Neuronal stem cell (in vitro differentiated cells): ENCODE measurements at regions not wholly inside any gene's neighbourhood (a gene's known extent, or its start where the extent isn't known, plus 50 kb on each side); places are given as distances from the start of the nearest gene placed in this dataset.

ENCODE experiments used
- DNase-seq: peaks from one replicate; pipeline ENCODE4 v3.0.0-alpha.2; 2013; ENCODE audit warnings: low spot score
- H2AFZ ChIP-seq: one replicate; pipeline ENCODE4 v1.6.1; 2013; ENCODE audit warnings: mild to moderate bottlenecking, low read length, inconsistent platforms
- H2AK5ac ChIP-seq: 2 replicates; pipeline ENCODE4 v1.6.1; 2013; ENCODE audit warnings: low read depth, mild to moderate bottlenecking, inconsistent platforms, low read length, moderate library complexity, mixed read lengths
- H2BK120ac ChIP-seq: 2 replicates; pipeline ENCODE4 v1.6.1; 2013; ENCODE audit warnings: low read depth, mild to moderate bottlenecking, inconsistent platforms, low read length, moderate library complexity, mixed read lengths
- H2BK12ac ChIP-seq: one replicate; pipeline ENCODE4 v1.6.1; 2013; ENCODE audit warnings: low read length, inconsistent platforms
- H2BK15ac ChIP-seq: 2 replicates; pipeline ENCODE4 v1.6.1; 2013; ENCODE audit warnings: mild to moderate bottlenecking, low read length, inconsistent platforms, mixed read lengths
- H2BK5ac ChIP-seq: one replicate; pipeline ENCODE4 v1.6.1; 2013; ENCODE audit warnings: inconsistent platforms, mild to moderate bottlenecking, low read length, moderate library complexity
- H3K14ac ChIP-seq: one replicate; pipeline ENCODE4 v1.6.1; 2013; ENCODE audit warnings: low read length, inconsistent platforms
- H3K18ac ChIP-seq: 2 replicates; pipeline ENCODE4 v1.6.1; 2013; ENCODE audit warnings: low read length, inconsistent platforms
- H3K23ac ChIP-seq: 2 replicates; pipeline ENCODE4 v1.6.1; 2013; ENCODE audit warnings: low read depth, mild to moderate bottlenecking, mixed read lengths, low read length, inconsistent platforms; ENCODE audit not compliant: poor library complexity
- H3K27ac ChIP-seq: replicated peaks from 3 replicates; pipeline ENCODE4 v1.5.1; 2013; ENCODE audit warnings: low read length, inconsistent platforms
- H3K27me3 ChIP-seq, 3 experiments: 2 replicates each; pipeline ENCODE4 v1.6.1; 2013; ENCODE audit warnings: low read length in 3 of 3, mild to moderate bottlenecking in 2 of 3, inconsistent platforms in 1 of 3, low read depth in 1 of 3, mixed read lengths in 1 of 3, moderate library complexity in 1 of 3; ENCODE audit not compliant: control insufficient read depth in 3 of 3, insufficient read depth in 3 of 3
- H3K36me3 ChIP-seq, 2 donors: replicated peaks in 1 of 2; 2 replicates each; pipeline ENCODE4 v1.6.1; 2013; ENCODE audit warnings: low read length in 2 of 2; ENCODE audit not compliant: control insufficient read depth in 2 of 2, insufficient read depth in 2 of 2
- H3K4ac ChIP-seq: 2 replicates; pipeline ENCODE4 v1.6.1; 2013; ENCODE audit warnings: inconsistent platforms, mild to moderate bottlenecking, low read length, moderate library complexity
- H3K4me1 ChIP-seq, 2 donors: 1 replicate in 1 of 2; 2 replicates in 1 of 2; pipeline ENCODE4 v1.6.1; 2013; ENCODE audit warnings: low read length in 2 of 2, low read depth in 1 of 2; ENCODE audit not compliant: control insufficient read depth in 2 of 2, insufficient read depth in 1 of 2
- H3K4me2 ChIP-seq: one replicate; pipeline ENCODE4 v1.6.1; 2013; ENCODE audit warnings: mild to moderate bottlenecking, low read length, inconsistent platforms; ENCODE audit not compliant: insufficient read depth, poor library complexity, severe bottlenecking
- H3K4me3 ChIP-seq, 2 donors: 2 replicates each; pipeline ENCODE4 v1.5.1; 2013; ENCODE audit warnings: low read length in 2 of 2, mild to moderate bottlenecking in 2 of 2, inconsistent platforms in 1 of 2, moderate library complexity in 1 of 2
- H3K79me1 ChIP-seq: one replicate; pipeline ENCODE4 v1.6.1; 2013; ENCODE audit warnings: low read depth, mild to moderate bottlenecking, inconsistent platforms, low read length, moderate library complexity
- H3K9ac ChIP-seq: one replicate; pipeline ENCODE4 v1.6.1; 2013; ENCODE audit warnings: mild to moderate bottlenecking, low read depth, low read length, inconsistent platforms; ENCODE audit not compliant: poor library complexity
- H3K9me3 ChIP-seq, 2 donors: replicated peaks in 1 of 2; 2 replicates each; pipeline versions ENCODE3 to v1.6.1; 2013; ENCODE audit warnings: low read length in 2 of 2, mild to moderate bottlenecking in 2 of 2, inconsistent platforms in 1 of 2, low read depth in 1 of 2, mixed read lengths in 1 of 2, moderate library complexity in 1 of 2; ENCODE audit not compliant: control insufficient read depth in 2 of 2, insufficient read depth in 1 of 2
- H4K8ac ChIP-seq: one replicate; pipeline ENCODE4 v1.6.1; 2013; ENCODE audit warnings: low read depth, mild to moderate bottlenecking, inconsistent platforms, low read length, moderate library complexity
- H4K91ac ChIP-seq: one replicate; pipeline ENCODE4 v1.6.1; 2013; ENCODE audit warnings: low read length, low read depth, mild to moderate bottlenecking, inconsistent platforms; ENCODE audit not compliant: poor library complexity
- WGBS, 2 donors: extraction: QIAGEN DNeasy Blood & Tissue Kit; methylation state at CpG; one replicate each; pipeline ENCODE4 v1.1.7; 2013; ENCODE audit warnings: missing lambda C conversion rate in 2 of 2, mixed read lengths in 1 of 2; ENCODE audit not compliant: insufficient read length in 2 of 2, insufficient replicate concordance in 1 of 2; ENCODE audit errors: extremely low coverage in 2 of 2; 5-methylcytosine and 5-hydroxymethylcytosine counted together

- no peak overlapping the region for H3K23ac ChIP-seq
- peak; percentile 27 for DNase-seq
- WGBS, 2 donors, result no CpG with 5 or more reads among the region's 4 CpGs
Observed at GRCh38 chr11:29328961-29329441, 687.8 kb downstream of the KCNA4 start.

DNA sequence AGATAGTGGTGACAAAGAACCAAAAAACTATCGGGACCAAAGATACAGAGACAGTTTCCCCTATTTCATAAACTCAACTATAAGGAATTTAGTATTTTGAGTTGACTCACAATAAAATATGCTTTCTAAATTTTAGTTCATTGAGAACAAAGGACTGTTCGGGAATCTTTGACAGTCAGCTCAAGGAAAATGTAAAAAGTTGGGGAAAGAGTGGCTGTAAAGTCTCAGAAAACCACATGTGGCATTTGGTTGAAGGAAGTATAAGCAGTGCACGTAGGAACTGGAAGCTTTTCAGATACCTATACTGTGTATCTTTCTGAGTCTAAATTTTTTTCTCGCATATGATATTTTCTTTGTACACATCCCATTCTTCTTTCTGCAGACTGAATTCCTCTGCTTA is 688.9 kb downstream of the KCNA4 start:
- Histone ChIP-seq H2BK12ac (no peak overlapping the region), H3K9ac (no peak overlapping the region), H2AFZ (no peak overlapping the region), H3K23ac (no peak overlapping the region), H2BK5ac (no peak overlapping the region), H4K91ac (no peak overlapping the region), H3K27me3 (no peaks in the 10 kb centered on the region), H3K14ac (no peak overlapping the region), H3K18ac (no peak overlapping the region), H3K9me3 (no peaks in the 10 kb centered on the region), H2AK5ac (no peak overlapping the region), H4K8ac (no peak overlapping the region), H3K4me1 (no peaks in the 10 kb centered on the region), H3K4me2 (no peak overlapping the region), H3K36me3 (no peaks in the 10 kb centered on the region), H2BK120ac (no peak overlapping the region), H3K79me1 (no peaks in the 10 kb centered on the region), H3K4me3 (no peak overlapping the region), H3K27ac (no peak overlapping the region), H2BK15ac (no peak overlapping the region), H3K4ac (no peak overlapping the region)
- WGBS, 2 donors, result no CpG with 5 or more reads among the region's 4 CpGs
- no peak for DNase-seq

More at GRCh38 chr11:29328961-29329441, 687.8 kb downstream of the KCNA4 start:
- no peak overlapping the region for H3K4me3 ChIP-seq
- H3K36me3 ChIP-seq, result no peaks in the 10 kb centered on the region
- H3K9me3 ChIP-seq, result no peaks in the 10 kb centered on the region
- no peak overlapping the region for H4K8ac ChIP-seq
- no peak overlapping the region for H2AFZ ChIP-seq
- no peak overlapping the region for H3K9ac ChIP-seq
- H3K27ac ChIP-seq, result no peak overlapping the region
- H3K4ac ChIP-seq, result no peak overlapping the region
- H3K27me3 ChIP-seq, result no peaks in the 10 kb centered on the region
- no peak overlapping the region for H3K18ac ChIP-seq
- no peak overlapping the region for H2BK5ac ChIP-seq
- H2BK12ac ChIP-seq, result no peak overlapping the region
- no peak overlapping the region for H3K4me2 ChIP-seq
- H4K91ac ChIP-seq, result no peak overlapping the region
- no peaks in the 10 kb centered on the region for H3K79me1 ChIP-seq
- H3K4me1 ChIP-seq, result no peaks in the 10 kb centered on the region
- no peak overlapping the region for H2AK5ac ChIP-seq
- H2BK120ac ChIP-seq, result no peak overlapping the region
- H2BK15ac ChIP-seq, result no peak overlapping the region
- no peak overlapping the region for H3K14ac ChIP-seq

- DNase-seq, result no peak
- H2BK5ac ChIP-seq, result no peak overlapping the region
- no peak overlapping the region for H2BK12ac ChIP-seq
- no peak overlapping the region for H4K91ac ChIP-seq
- no CpG with 5 or more reads among the region's 3 CpGs for WGBS, 2 donors
- H3K27ac ChIP-seq, result no peak overlapping the region
- H2AFZ ChIP-seq, result no peak overlapping the region
- no peak overlapping the region for H2BK15ac ChIP-seq
- H3K4me2 ChIP-seq, result no peak overlapping the region
- no peak overlapping the region for H2BK120ac ChIP-seq
- H4K8ac ChIP-seq, result no peak overlapping the region
- no peak overlapping the region for H3K9ac ChIP-seq
- no peaks in the 10 kb centered on the region for H3K36me3 ChIP-seq
- no peak overlapping the region for H3K23ac ChIP-seq
- no peaks in the 10 kb centered on the region for H3K4me1 ChIP-seq
- no peak overlapping the region for H2AK5ac ChIP-seq
- H3K4me3 ChIP-seq, result no peak overlapping the region
- no peak overlapping the region for H3K4ac ChIP-seq
- H3K18ac ChIP-seq, result no peak overlapping the region
- no peaks in the 10 kb centered on the region for H3K27me3 ChIP-seq
- no peak overlapping the region for H3K14ac ChIP-seq
- no peaks in the 10 kb centered on the region for H3K9me3 ChIP-seq
- no peaks in the 10 kb centered on the region for H3K79me1 ChIP-seq
Observed at GRCh38 chr11:29326757-29327156, 690.1 kb downstream of the KCNA4 start.

DNA sequence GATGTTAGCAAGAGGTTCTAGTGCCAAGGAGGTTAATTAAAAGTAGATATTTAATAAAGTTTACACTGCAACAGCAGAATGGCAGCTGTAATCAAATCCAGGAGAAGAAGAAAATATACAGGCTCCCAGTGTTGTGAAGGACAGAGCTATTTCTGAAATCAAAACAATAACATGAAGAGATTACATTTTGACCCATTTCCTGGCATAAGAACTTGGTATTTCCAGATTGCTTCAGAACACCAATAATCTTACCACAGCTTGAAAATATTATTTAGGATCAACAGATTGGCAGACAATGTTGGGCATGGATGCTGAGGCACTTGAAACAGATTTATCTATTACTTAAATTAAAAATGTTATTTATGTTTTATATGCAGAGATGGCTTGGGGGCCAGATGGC is 692.5 kb downstream of the KCNA4 start:
- Histone ChIP-seq H3K23ac (no peak overlapping the region), H2AFZ (no peak overlapping the region), H3K9ac (no peak overlapping the region), H4K91ac (no peak overlapping the region), H2BK12ac (no peak overlapping the region), H3K4ac (no peak overlapping the region), H3K79me1 (no peaks in the 10 kb centered on the region), H2BK5ac (no peak overlapping the region), H2AK5ac (no peak overlapping the region), H4K8ac (no peak overlapping the region), H3K4me2 (no peak overlapping the region), H2BK15ac (no peak overlapping the region), H3K27ac (no peak overlapping the region), H3K4me1 (no peaks in the 10 kb centered on the region), H3K14ac (no peak overlapping the region), H3K27me3 (no peaks in the 10 kb centered on the region), H2BK120ac (no peak overlapping the region), H3K4me3 (no peak overlapping the region), H3K36me3 (no peaks in the 10 kb centered on the region), H3K18ac (no peak overlapping the region), H3K9me3 (no peaks in the 10 kb centered on the region)
- DNase-seq, result no peak
